K562 (cell line): ENCODE measurements at regions not wholly inside any gene's neighbourhood (a gene's known extent, or its start where the extent isn't known, plus 50 kb on each side); places are given as distances from the start of the nearest gene placed in this dataset.

Source experiments
- GATAD2A ChIP-seq: fragments of 450-650 bp; IDR thresholded peaks from 2 replicates; pipeline ENCODE4 v1.6.1; 2017
- L3MBTL2 ChIP-seq: fragments of 450-650 bp; IDR thresholded peaks from 2 replicates; pipeline ENCODE4 v1.6.1; 2016; ENCODE audit warnings: mild to moderate bottlenecking, moderate library complexity
- ZFX ChIP-seq: sonication (generic); formaldehyde crosslinking; IDR thresholded peaks from 2 replicates; pipeline ENCODE4 v1.8.0; 2022; ENCODE audit warnings: mild to moderate bottlenecking, missing genetic modification reagents, moderate library complexity
- ZNF436 ChIP-seq: fragments of 250-450, 450-650 bp; sonication (Bioruptor Pico); formaldehyde crosslinking; IDR thresholded peaks from 2 replicates; pipeline ENCODE4 v1.7.0; 2020; ENCODE audit warnings: mild to moderate bottlenecking
- TF ChIP-seq, protein P1 (sequence below): fragments of 250-450 bp; sonication (Bioruptor Pico); IDR thresholded peaks from 2 replicates; pipeline ENCODE4 v1.4.0; 2020
- TF ChIP-seq, protein P2 (sequence below): sonication (generic); formaldehyde crosslinking; IDR thresholded peaks from 2 replicates; pipeline ENCODE4 v1.8.0; 2023; ENCODE audit warnings: mild to moderate bottlenecking, missing genetic modification reagents

DNA sequence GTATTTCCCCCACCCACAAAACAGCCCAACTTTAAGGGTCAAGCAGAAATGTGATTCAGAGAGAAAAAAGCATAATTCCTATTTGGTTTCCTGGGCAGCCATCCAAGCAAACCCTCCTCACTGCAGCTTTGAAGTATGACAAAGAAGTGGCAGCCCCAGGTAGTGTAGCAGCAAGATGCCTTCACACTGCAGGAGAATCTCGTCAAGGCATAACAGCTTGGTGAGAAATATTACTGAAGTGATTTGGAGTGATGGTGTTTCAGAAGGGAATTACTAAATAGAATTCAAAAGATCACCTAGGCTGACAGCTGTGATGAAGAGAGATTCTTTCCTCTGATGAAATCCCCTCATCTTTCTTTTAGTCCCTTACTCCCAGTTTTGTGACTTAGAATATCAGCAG lies 173.9 kb downstream of the PYDC2 start (continued):
- TF ChIP-seq, protein P1, sequence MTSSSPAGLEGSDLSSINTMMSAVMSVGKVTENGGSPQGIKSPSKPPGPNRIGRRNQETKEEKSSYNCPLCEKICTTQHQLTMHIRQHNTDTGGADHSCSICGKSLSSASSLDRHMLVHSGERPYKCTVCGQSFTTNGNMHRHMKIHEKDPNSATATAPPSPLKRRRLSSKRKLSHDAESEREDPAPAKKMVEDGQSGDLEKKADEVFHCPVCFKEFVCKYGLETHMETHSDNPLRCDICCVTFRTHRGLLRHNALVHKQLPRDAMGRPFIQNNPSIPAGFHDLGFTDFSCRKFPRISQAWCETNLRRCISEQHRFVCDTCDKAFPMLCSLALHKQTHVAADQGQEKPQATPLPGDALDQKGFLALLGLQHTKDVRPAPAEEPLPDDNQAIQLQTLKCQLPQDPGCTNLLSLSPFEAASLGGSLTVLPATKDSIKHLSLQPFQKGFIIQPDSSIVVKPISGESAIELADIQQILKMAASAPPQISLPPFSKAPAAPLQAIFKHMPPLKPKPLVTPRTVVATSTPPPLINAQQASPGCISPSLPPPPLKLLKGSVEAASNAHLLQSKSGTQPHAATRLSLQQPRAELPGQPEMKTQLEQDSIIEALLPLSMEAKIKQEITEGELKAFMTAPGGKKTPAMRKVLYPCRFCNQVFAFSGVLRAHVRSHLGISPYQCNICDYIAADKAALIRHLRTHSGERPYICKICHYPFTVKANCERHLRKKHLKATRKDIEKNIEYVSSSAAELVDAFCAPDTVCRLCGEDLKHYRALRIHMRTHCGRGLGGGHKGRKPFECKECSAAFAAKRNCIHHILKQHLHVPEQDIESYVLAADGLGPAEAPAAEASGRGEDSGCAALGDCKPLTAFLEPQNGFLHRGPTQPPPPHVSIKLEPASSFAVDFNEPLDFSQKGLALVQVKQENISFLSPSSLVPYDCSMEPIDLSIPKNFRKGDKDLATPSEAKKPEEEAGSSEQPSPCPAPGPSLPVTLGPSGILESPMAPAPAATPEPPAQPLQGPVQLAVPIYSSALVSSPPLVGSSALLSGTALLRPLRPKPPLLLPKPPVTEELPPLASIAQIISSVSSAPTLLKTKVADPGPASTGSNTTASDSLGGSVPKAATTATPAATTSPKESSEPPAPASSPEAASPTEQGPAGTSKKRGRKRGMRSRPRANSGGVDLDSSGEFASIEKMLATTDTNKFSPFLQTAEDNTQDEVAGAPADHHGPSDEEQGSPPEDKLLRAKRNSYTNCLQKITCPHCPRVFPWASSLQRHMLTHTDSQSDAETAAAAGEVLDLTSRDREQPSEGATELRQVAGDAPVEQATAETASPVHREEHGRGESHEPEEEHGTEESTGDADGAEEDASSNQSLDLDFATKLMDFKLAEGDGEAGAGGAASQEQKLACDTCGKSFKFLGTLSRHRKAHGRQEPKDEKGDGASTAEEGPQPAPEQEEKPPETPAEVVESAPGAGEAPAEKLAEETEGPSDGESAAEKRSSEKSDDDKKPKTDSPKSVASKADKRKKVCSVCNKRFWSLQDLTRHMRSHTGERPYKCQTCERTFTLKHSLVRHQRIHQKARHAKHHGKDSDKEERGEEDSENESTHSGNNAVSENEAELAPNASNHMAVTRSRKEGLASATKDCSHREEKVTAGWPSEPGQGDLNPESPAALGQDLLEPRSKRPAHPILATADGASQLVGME (CRISPR knock-in tag) = no peak
- TF ChIP-seq, protein P2, sequence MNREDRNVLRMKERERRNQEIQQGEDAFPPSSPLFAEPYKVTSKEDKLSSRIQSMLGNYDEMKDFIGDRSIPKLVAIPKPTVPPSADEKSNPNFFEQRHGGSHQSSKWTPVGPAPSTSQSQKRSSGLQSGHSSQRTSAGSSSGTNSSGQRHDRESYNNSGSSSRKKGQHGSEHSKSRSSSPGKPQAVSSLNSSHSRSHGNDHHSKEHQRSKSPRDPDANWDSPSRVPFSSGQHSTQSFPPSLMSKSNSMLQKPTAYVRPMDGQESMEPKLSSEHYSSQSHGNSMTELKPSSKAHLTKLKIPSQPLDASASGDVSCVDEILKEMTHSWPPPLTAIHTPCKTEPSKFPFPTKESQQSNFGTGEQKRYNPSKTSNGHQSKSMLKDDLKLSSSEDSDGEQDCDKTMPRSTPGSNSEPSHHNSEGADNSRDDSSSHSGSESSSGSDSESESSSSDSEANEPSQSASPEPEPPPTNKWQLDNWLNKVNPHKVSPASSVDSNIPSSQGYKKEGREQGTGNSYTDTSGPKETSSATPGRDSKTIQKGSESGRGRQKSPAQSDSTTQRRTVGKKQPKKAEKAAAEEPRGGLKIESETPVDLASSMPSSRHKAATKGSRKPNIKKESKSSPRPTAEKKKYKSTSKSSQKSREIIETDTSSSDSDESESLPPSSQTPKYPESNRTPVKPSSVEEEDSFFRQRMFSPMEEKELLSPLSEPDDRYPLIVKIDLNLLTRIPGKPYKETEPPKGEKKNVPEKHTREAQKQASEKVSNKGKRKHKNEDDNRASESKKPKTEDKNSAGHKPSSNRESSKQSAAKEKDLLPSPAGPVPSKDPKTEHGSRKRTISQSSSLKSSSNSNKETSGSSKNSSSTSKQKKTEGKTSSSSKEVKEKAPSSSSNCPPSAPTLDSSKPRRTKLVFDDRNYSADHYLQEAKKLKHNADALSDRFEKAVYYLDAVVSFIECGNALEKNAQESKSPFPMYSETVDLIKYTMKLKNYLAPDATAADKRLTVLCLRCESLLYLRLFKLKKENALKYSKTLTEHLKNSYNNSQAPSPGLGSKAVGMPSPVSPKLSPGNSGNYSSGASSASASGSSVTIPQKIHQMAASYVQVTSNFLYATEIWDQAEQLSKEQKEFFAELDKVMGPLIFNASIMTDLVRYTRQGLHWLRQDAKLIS = no peak
- no peak for TF ChIP-seq ZFX (CRISPR knock-in tag)
- TF ChIP-seq L3MBTL2 = no peak
- TF ChIP-seq GATAD2A = no peak
- no peak for TF ChIP-seq ZNF436
